Thymus (tissue), 11 donors: ENCODE measurements at regions not wholly inside any gene's neighbourhood (a gene's known extent, or its start where the extent isn't known, plus 50 kb on each side); places are given as distances from the start of the nearest gene placed in this dataset.

ENCODE experiments used
- DNase-seq, 9 donors: peaks; one replicate each; pipeline ENCODE4 v3.0.0-alpha.2; 2013; ENCODE audit warnings: low spot score in 9 of 9, low read depth in 6 of 9, missing footprints in 1 of 9
- H3K27ac ChIP-seq, 2 donors: one replicate each; pipeline ENCODE4 v1.5.1; 2013; ENCODE audit warnings: control low read depth in 1 of 2, low read depth in 1 of 2, low read length in 1 of 2, mild to moderate bottlenecking in 1 of 2, moderate library complexity in 1 of 2
- H3K27me3 ChIP-seq, 2 donors: one replicate each; pipeline ENCODE4 v1.5.1; 2013; ENCODE audit warnings: low read length in 1 of 2; ENCODE audit not compliant: control insufficient read depth in 2 of 2, insufficient read depth in 1 of 2
- H3K36me3 ChIP-seq, 2 donors: one replicate each; pipeline ENCODE4 v1.5.1; 2013; ENCODE audit warnings: low read length in 1 of 2, mild to moderate bottlenecking in 1 of 2, moderate library complexity in 1 of 2; ENCODE audit not compliant: control insufficient read depth in 2 of 2, insufficient read depth in 2 of 2
- H3K4me1 ChIP-seq, 2 donors: one replicate each; pipeline ENCODE4 v1.5.1; 2013; ENCODE audit warnings: low read length in 2 of 2; ENCODE audit not compliant: control insufficient read depth in 2 of 2, insufficient read depth in 2 of 2
- H3K4me3 ChIP-seq, 2 donors: one replicate each; pipeline ENCODE4 v1.5.1; 2013; ENCODE audit warnings: low read length in 2 of 2, control low read depth in 1 of 2, mild to moderate bottlenecking in 1 of 2
- H3K9me3 ChIP-seq, 2 donors: one replicate each; pipeline ENCODE4 v1.5.1; 2013; ENCODE audit warnings: low read length in 1 of 2, mild to moderate bottlenecking in 1 of 2; ENCODE audit not compliant: control insufficient read depth in 2 of 2, insufficient read depth in 1 of 2
- WGBS: extraction: QIAGEN DNeasy Blood & Tissue Kit; methylation state at CpG from one replicate; pipeline ENCODE4 v1.1.7; 2013; 5-methylcytosine and 5-hydroxymethylcytosine counted together
- donor health status: healthy.

DNA sequence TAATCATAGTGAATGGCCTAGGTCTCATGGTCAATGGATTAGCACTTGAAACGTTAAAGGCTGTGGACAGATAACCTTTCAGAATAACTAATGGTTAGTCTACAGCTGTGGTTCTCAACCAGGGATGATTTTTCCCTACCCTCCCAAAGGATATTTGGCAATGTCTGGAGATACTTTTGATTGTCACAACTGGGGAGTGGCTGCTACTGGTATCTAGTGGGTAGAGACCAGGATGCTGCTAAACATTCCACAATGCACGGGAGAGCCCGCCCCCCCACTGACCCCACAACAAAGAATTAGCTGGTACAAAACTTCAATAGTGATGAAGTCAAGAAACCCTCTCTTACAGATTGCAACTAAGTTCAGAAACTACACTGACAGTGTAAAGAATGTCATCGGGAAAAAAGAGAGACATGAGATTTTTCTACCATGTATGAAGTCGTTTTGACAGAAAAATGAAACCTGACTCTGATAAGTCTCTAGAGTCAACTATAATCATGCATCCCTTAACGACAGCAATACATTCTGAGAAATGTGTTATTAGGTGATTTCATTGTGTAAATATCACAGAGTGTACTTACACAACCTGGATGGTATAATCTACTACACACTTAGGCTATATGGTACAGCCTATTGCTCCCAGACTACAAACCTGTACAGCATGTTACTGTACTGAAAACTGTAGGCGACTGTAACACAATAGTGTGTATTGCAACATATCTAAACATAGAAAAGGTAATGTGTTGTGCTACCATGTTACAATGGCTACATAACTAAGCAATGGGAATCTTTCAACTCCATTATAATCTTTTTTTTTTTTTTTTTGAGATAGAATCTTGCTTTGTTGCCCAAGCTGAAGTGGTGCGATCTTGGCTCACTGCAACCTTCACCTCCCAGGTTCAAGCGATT lies 49.7 kb upstream of the PRDX6 start:
- DNase-seq = no peak
- Histone ChIP-seq H3K27me3 (no peaks in the 10 kb centered on the region), H3K4me1 (peaks cover 3 to 11% of the 10 kb centered on the region in 2 donors), H3K36me3 (no peaks in the 10 kb centered on the region), H3K9me3 (no peaks in the 10 kb centered on the region), H3K4me3 (no peak overlapping the region), H3K27ac (no peak overlapping the region)
- 80% methylated on average over 9 of the region's 9 CpGs for WGBS
